Glomerular visceral epithelial cell (primary cell): ENCODE measurements at regions not wholly inside any gene's neighbourhood (a gene's known extent, or its start where the extent isn't known, plus 50 kb on each side); places are given as distances from the start of the nearest gene placed in this dataset.
"Not testable (repeated sequence)": the region's sequence is repeated elsewhere in the genome, so short reads cannot be mapped to it uniquely, and the experiment has no call there.

Source experiments
- DNase-seq: peaks from one replicate; pipeline ENCODE4 v3.0.0-alpha.2; 2016; ENCODE audit errors: extremely low spot score

- no peak for DNase-seq
These were observed 497.8 kb downstream of the PREX1 start for GRCh38 chr20:48329676-48330664.

- no peak for DNase-seq
These were observed 498.7 kb downstream of the PREX1 start for GRCh38 chr20:48329031-48329615.

GRCh38 chr20:48327848-48328247 lies 500.0 kb downstream of the PREX1 start:
- not testable (repeated sequence) for DNase-seq

- no peak for DNase-seq
These were observed 500.9 kb downstream of the PREX1 start for GRCh38 chr20:48326868-48327267.

- DNase-seq, result no peak
These were observed 501.4 kb downstream of the PREX1 start for GRCh38 chr20:48326434-48326691.

GRCh38 chr20:48325656-48326433 lies 502.0 kb downstream of the PREX1 start:
- no peak for DNase-seq

GRCh38 chr20:48324744-48325143 lies 503.1 kb downstream of the PREX1 start:
- no peak for DNase-seq

GRCh38 chr20:48321271-48321670 lies 506.5 kb downstream of the PREX1 start:
- DNase-seq, result no peak

- DNase-seq, result no peak
These were observed 507.7 kb downstream of the PREX1 start for GRCh38 chr20:48319943-48320584.

GRCh38 chr20:48317578-48317977 lies 510.2 kb downstream of the PREX1 start:
- DNase-seq, result no peak

- DNase-seq, result no peak
These were observed 512.7 kb downstream of the PREX1 start for GRCh38 chr20:48314925-48315592.

- no peak for DNase-seq
These were observed 514.5 kb downstream of the PREX1 start for GRCh38 chr20:48313324-48313723.

GRCh38 chr20:48311956-48312355 lies 515.8 kb downstream of the PREX1 start:
- no peak for DNase-seq

- no peak for DNase-seq
These were observed 517.5 kb downstream of the PREX1 start for GRCh38 chr20:48310305-48310704.

GRCh38 chr20:48309293-48309692 lies 518.5 kb downstream of the PREX1 start:
- no peak for DNase-seq

GRCh38 chr20:48308882-48309281 lies 518.9 kb downstream of the PREX1 start:
- DNase-seq, result no peak

- DNase-seq, result no peak
These were observed 519.5 kb downstream of the PREX1 start for GRCh38 chr20:48308232-48308781.

- DNase-seq, result no peak
These were observed 520.5 kb downstream of the PREX1 start for GRCh38 chr20:48307277-48307676.

GRCh38 chr20:48302844-48303542 lies 517.7 kb upstream of the SULF2 start:
- DNase-seq, result no peak

- no peak for DNase-seq
These were observed 516.9 kb upstream of the SULF2 start for GRCh38 chr20:48302149-48302548.

GRCh38 chr20:48301189-48301588 lies 515.9 kb upstream of the SULF2 start:
- DNase-seq, result no peak
